ENCODE measurements at regions not wholly inside any gene's neighbourhood (a gene's known extent, or its start where the extent isn't known, plus 50 kb on each side); places are given as distances from the start of the nearest gene placed in this dataset.
"Not testable (repeated sequence)": the region's sequence is repeated elsewhere in the genome, so short reads cannot be mapped to it uniquely, and the experiment has no call there.

DNA sequence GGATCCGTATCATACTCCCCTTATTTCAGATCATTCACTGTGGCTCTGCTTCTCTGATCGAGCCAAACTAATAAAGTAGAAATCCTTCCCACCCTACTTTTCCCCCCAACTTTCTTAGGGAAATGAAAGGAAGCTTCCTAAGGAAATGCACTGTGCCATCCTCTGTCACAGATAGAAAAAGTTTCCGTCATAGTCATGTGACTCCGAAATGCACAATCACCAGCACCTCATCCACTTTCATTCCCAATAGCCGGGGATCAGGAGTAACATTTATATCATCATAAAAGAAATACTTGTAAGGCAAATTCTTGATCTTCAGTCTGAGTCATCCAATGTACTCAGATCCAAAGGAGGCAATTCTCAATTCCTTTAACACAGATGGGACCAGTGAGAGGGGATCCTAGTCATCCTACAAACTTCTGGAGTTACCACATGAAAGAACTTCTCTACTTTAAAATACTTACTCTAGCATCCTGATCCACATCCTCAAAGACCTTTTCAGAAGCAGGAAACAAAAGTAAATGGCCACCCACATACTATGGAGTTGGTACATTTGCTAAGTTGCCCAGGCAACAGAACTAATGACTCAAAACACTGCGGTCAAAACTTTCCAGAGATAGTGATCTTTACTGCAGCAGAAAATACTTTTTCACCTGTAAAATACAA, 97.8 kb upstream of the ZC3H11B start:
- H3K27me3 Mint-ChIP-seq (ENCODE audit: low read depth): no peaks in the 10 kb centered on the region
- no peak overlapping the region for H3K27ac Mint-ChIP-seq
- H3K36me3 Mint-ChIP-seq (ENCODE audit: low read depth): no peaks in the 10 kb centered on the region
- peak; percentile 4 for DNase-seq (ENCODE audit: low spot score)
- no peaks in the 10 kb centered on the region for H3K9me3 Mint-ChIP-seq
- H3K4me3 Mint-ChIP-seq: no peak overlapping the region
- H3K4me1 Mint-ChIP-seq (ENCODE audit: low read depth): no peaks in the 10 kb centered on the region

GRCh38 chr1:219708919-219709543, 96.1 kb upstream of the ZC3H11B start:
- no peaks in the 10 kb centered on the region for H3K36me3 Mint-ChIP-seq (ENCODE audit: low read depth)
- no peak for DNase-seq (ENCODE audit: low spot score)
- H3K9me3 Mint-ChIP-seq: no peaks in the 10 kb centered on the region
- H3K4me3 Mint-ChIP-seq: no peak overlapping the region
- H3K27me3 Mint-ChIP-seq (ENCODE audit: low read depth): no peaks in the 10 kb centered on the region
- H3K27ac Mint-ChIP-seq: no peak overlapping the region
- H3K4me1 Mint-ChIP-seq (ENCODE audit: low read depth): no peaks in the 10 kb centered on the region

DNA sequence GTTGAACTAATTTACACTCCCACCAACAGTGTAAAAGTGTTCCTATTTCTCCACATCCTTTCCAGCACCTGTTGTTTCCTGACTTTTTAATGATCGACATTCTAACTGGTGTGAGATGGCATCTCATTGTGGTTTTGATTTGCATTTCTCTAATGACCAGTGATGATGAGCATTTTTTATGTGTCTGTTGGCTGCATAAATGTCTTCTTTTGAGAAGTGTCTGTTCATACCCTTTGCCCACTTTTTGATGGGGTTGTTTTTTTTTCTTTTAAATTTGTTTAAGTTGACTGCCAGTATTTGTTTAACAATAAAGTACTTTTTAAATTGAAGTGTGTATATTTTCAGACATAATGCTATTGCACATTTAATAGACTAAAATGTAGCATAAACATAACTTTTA, 95.0 kb upstream of the ZC3H11B start:
- not testable (repeated sequence) for H3K27ac Mint-ChIP-seq; H3K9me3 Mint-ChIP-seq; H3K36me3 Mint-ChIP-seq (ENCODE audit: low read depth); H3K4me1 Mint-ChIP-seq (ENCODE audit: low read depth); H3K4me3 Mint-ChIP-seq; H3K27me3 Mint-ChIP-seq (ENCODE audit: low read depth); DNase-seq (ENCODE audit: low spot score)

DNA sequence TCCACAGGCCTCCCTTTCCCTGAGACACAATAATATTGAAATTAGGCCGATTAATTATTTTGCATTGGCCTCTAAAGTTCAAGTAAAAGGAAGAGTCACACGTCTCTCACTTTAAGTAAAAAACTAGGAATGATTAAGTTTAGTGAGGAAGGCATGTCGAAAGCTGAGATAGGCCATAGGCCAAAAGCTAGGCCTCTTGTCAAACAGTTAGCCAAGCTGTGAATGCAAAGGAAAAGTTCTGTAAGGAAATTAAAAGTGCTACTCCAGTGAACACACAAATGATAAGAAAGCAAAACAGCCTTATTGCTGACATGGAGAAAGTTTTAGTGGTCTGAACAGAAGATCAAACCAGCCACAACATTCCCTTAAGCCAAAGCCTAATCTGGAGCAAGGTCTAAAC, 91.4 kb upstream of the ZC3H11B start:
- not testable (repeated sequence) for H3K27ac Mint-ChIP-seq; H3K4me1 Mint-ChIP-seq (ENCODE audit: low read depth); H3K36me3 Mint-ChIP-seq (ENCODE audit: low read depth); H3K27me3 Mint-ChIP-seq (ENCODE audit: low read depth); DNase-seq (ENCODE audit: low spot score); H3K9me3 Mint-ChIP-seq; H3K4me3 Mint-ChIP-seq

DNA sequence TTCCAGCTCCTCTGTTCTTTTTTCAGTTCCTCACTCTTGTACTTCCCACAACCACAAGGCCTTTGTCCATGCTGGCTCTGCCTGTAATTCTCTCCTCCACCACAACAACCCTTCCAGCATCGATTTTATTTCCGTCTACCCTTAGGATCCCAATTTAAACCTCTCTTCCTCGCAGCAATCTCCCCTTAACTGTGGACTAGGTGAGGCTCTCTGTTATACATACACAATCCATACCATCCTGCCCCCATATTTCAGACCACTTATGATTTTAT, 90.4 kb upstream of the ZC3H11B start:
- Mint-ChIP-seq H3K4me1 (ENCODE audit: low read depth) (no peaks in the 10 kb centered on the region), H3K9me3 (no peaks in the 10 kb centered on the region), H3K4me3 (no peak overlapping the region), H3K36me3 (ENCODE audit: low read depth) (no peaks in the 10 kb centered on the region), H3K27me3 (ENCODE audit: low read depth) (no peaks in the 10 kb centered on the region), H3K27ac (no peak overlapping the region)
- DNase-seq (ENCODE audit: low spot score): no peak

GRCh38 chr1:219701476-219701875, 88.6 kb upstream of the ZC3H11B start:
- no peaks in the 10 kb centered on the region for H3K4me1 Mint-ChIP-seq (ENCODE audit: low read depth)
- H3K9me3 Mint-ChIP-seq: no peaks in the 10 kb centered on the region
- DNase-seq (ENCODE audit: low spot score): no peak
- no peak overlapping the region for H3K4me3 Mint-ChIP-seq
- no peaks in the 10 kb centered on the region for H3K36me3 Mint-ChIP-seq (ENCODE audit: low read depth)
- H3K27ac Mint-ChIP-seq: no peak overlapping the region
- H3K27me3 Mint-ChIP-seq (ENCODE audit: low read depth): no peaks in the 10 kb centered on the region

DNA sequence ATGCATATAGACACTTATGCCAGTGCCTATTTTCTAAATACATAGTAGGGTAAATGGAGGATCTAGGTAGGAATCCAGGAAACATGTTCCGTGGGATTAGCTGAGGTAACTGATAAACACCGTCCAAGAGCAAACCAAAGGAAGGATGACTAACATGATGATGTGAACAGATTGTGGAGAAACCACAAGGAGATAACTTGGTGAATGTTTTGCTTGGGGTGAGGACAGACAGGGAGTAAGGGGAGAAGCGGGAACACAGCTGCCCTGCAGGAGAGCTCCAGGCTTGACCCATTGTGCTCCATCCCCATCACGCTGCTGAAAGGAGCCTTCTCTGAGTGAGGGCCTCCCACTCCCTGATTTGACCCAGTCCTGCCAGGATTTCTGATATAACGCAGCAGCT, 87.0 kb upstream of the ZC3H11B start:
- no peak overlapping the region for H3K4me3 Mint-ChIP-seq
- no peaks in the 10 kb centered on the region for H3K9me3 Mint-ChIP-seq
- H3K4me1 Mint-ChIP-seq (ENCODE audit: low read depth): no peaks in the 10 kb centered on the region
- no peaks in the 10 kb centered on the region for H3K36me3 Mint-ChIP-seq (ENCODE audit: low read depth)
- no peak for DNase-seq (ENCODE audit: low spot score)
- H3K27ac Mint-ChIP-seq: no peak overlapping the region
- H3K27me3 Mint-ChIP-seq (ENCODE audit: low read depth): no peaks in the 10 kb centered on the region

GRCh38 chr1:219697682-219698081, 84.8 kb upstream of the ZC3H11B start:
- no peaks in the 10 kb centered on the region for H3K27me3 Mint-ChIP-seq (ENCODE audit: low read depth)
- DNase-seq (ENCODE audit: low spot score): no peak
- no peaks in the 10 kb centered on the region for H3K36me3 Mint-ChIP-seq (ENCODE audit: low read depth)
- H3K4me3 Mint-ChIP-seq: no peak overlapping the region
- H3K4me1 Mint-ChIP-seq (ENCODE audit: low read depth): no peaks in the 10 kb centered on the region
- H3K27ac Mint-ChIP-seq: no peak overlapping the region
- H3K9me3 Mint-ChIP-seq: no peaks in the 10 kb centered on the region

DNA sequence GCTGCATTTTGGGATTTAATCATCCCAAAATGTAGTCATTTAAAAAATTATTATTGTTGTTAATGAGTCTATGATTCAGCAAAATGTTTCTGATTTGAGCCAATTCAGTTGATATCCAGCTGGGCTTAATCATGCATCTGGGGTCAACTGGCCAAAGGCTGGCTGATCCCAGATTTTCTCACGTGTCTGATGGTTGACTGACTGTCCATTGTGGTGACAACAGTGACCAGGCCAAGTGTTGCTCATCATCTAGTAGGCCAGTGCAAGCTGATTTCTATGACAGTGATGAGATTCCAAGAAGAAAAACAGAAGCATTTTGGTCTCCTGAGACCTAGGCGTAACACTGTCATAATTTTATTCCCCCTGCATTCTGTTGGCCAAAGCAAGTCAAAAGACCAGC, 80.1 kb upstream of the ZC3H11B start:
- Mint-ChIP-seq H3K27me3 (ENCODE audit: low read depth) (no peaks in the 10 kb centered on the region), H3K36me3 (ENCODE audit: low read depth) (no peaks in the 10 kb centered on the region), H3K27ac (no peak overlapping the region), H3K4me1 (ENCODE audit: low read depth) (no peaks in the 10 kb centered on the region), H3K9me3 (no peaks in the 10 kb centered on the region), H3K4me3 (no peak overlapping the region)
- DNase-seq (ENCODE audit: low spot score): no peak

GRCh38 chr1:219689774-219690173, 76.9 kb upstream of the ZC3H11B start:
- H3K4me1 Mint-ChIP-seq (ENCODE audit: low read depth): no peaks in the 10 kb centered on the region
- no peak overlapping the region for H3K27ac Mint-ChIP-seq
- no peaks in the 10 kb centered on the region for H3K36me3 Mint-ChIP-seq (ENCODE audit: low read depth)
- no peaks in the 10 kb centered on the region for H3K27me3 Mint-ChIP-seq (ENCODE audit: low read depth)
- no peak for DNase-seq (ENCODE audit: low spot score)
- no peak overlapping the region for H3K4me3 Mint-ChIP-seq
- H3K9me3 Mint-ChIP-seq: no peaks in the 10 kb centered on the region

DNA sequence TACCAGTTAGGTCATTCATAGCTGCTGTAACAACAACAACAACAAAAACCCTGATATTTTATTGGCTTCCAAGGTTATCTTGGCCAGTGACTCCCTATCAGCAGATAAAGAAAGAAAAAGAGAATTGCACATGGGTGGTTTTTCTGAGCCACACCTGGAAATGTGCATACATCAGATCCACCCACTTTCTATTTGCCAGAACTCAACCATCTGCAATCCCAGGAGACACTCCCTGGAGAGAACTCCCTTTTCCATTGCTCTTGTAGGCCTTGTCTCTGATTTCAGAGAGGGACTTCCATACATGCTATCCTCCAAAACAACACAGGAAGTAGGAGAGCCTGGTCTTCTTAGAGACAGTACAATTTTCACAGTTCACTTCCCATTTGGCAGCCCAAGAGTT, 74.9 kb upstream of the ZC3H11B start:
- no peak for DNase-seq (ENCODE audit: low spot score)
- Mint-ChIP-seq H3K27ac (no peak overlapping the region), H3K4me1 (ENCODE audit: low read depth) (no peaks in the 10 kb centered on the region), H3K27me3 (ENCODE audit: low read depth) (no peaks in the 10 kb centered on the region), H3K4me3 (no peak overlapping the region), H3K36me3 (ENCODE audit: low read depth) (no peaks in the 10 kb centered on the region), H3K9me3 (no peaks in the 10 kb centered on the region)

GRCh38 chr1:219686171-219686570, 73.3 kb upstream of the ZC3H11B start:
- Mint-ChIP-seq H3K27ac (no peak overlapping the region), H3K27me3 (ENCODE audit: low read depth) (no peaks in the 10 kb centered on the region), H3K4me3 (no peak overlapping the region), H3K4me1 (ENCODE audit: low read depth) (no peaks in the 10 kb centered on the region), H3K9me3 (no peaks in the 10 kb centered on the region), H3K36me3 (ENCODE audit: low read depth) (no peaks in the 10 kb centered on the region)
- DNase-seq (ENCODE audit: low spot score): no peak

DNA sequence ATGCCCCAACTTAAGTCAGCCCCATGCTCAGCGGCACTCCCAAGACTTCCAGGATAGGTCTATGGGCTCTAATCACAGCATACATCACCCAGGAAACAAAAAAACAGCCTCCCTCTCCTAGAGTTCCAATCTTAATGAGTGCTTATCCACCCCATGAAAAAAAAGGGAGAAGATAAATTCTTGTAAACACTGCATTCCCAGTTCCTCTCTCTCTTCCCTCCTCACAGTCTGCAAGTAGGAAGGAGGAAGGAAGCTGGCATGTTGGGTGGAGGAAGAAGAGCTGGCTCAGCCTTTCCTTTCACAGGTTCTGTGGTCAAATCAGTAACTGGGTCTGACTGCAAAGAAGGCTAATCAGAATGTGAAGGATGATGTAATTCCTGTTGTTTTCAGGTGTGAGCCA, 69.9 kb upstream of the ZC3H11B start:
- Mint-ChIP-seq H3K36me3 (ENCODE audit: low read depth) (no peaks in the 10 kb centered on the region), H3K9me3 (no peaks in the 10 kb centered on the region), H3K27me3 (ENCODE audit: low read depth) (no peaks in the 10 kb centered on the region), H3K4me3 (no peak overlapping the region), H3K4me1 (ENCODE audit: low read depth) (no peaks in the 10 kb centered on the region), H3K27ac (no peak overlapping the region)
- no peak for DNase-seq (ENCODE audit: low spot score)

DNA sequence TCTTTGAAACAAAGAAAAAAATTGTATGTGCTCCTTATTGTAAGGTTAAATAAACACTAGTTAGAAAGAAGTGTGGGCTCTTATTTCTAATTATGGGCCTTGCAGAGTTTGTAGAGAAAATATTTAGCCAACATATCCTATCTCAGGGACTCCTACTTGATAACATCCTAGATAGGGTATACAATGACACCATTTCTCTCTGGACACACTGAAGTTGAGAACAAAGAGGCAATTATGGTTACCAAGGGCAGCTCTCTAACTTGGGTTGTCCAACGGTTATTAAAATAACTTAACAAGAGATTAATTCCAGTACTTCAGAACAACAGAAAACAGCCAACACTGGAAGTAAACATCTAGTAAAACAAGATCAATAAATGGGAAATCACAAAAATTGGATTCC, 69.0 kb upstream of the ZC3H11B start:
- H3K27ac Mint-ChIP-seq: no peak overlapping the region
- H3K9me3 Mint-ChIP-seq: no peaks in the 10 kb centered on the region
- no peaks in the 10 kb centered on the region for H3K27me3 Mint-ChIP-seq (ENCODE audit: low read depth)
- H3K36me3 Mint-ChIP-seq (ENCODE audit: low read depth): no peaks in the 10 kb centered on the region
- H3K4me3 Mint-ChIP-seq: no peak overlapping the region
- DNase-seq (ENCODE audit: low spot score): no peak
- H3K4me1 Mint-ChIP-seq (ENCODE audit: low read depth): no peaks in the 10 kb centered on the region

DNA sequence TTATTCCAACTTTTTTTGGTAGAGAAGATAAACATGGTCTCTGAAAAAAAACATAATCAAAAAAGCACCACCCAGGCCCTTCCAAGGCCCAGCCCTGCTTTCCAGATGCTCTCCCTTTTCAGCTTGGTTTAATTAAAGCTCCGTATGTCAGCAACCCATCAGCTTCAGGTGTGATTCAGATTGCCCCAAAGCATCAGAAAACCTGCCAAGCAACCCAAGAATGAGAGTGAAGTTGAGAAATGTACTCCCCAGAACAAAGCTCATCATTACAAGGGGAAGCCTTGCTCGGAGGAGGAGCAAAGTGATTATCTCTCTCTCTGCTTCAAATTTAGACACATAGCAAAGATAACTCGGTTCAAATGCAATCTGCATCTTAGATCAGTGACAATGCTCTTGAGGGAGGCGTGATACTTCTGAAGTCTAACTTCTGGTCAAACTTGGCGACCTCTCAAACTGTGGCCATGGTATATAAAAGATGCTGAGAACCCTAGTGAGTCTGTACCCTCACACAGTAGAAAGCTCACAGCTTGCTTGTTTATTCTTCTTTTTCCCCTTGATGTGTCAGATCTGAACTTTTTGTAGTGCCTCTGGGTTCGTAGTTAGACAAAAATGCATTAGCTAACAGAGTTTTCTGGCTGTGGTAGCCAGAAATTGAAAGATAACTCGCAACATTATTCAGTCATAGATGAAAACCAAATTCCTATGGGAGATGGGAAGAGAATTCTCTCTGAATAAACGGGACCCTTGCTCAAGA, 63.3 kb upstream of the ZC3H11B start:
- no peak overlapping the region for H3K27ac Mint-ChIP-seq
- H3K9me3 Mint-ChIP-seq: no peaks in the 10 kb centered on the region
- no peaks in the 10 kb centered on the region for H3K27me3 Mint-ChIP-seq (ENCODE audit: low read depth)
- DNase-seq (ENCODE audit: low spot score): no peak
- H3K4me1 Mint-ChIP-seq (ENCODE audit: low read depth): no peaks in the 10 kb centered on the region
- no peaks in the 10 kb centered on the region for H3K36me3 Mint-ChIP-seq (ENCODE audit: low read depth)
- H3K4me3 Mint-ChIP-seq: no peak overlapping the region

Measured in T-helper 2 cell treated with Interferon-gamma antibody and Interleukin-4, amounts not matched to agents 5 μg/mL and 100 μg/mL, for 36 hours (primary cell).